Nucleus accumbens (tissue), 56 donors: ENCODE measurements at regions not wholly inside any gene's neighbourhood (a gene's known extent, or its start where the extent isn't known, plus 50 kb on each side); places are given as distances from the start of the nearest gene placed in this dataset.

Source experiments
- DNase-seq, 56 donors: peaks; one replicate each; lab custom pipeline; 2025; lab: John Stamatoyannopoulos, UW

GRCh38 chr6:90346729-90347128 lies 50.1 kb upstream of the BACH2 start:
- DNase-seq = no peak
